Fibroblast of lung (primary cell): ENCODE measurements at regions not wholly inside any gene's neighbourhood (a gene's known extent, or its start where the extent isn't known, plus 50 kb on each side); places are given as distances from the start of the nearest gene placed in this dataset.

Experiments
- CTCF ChIP-seq, 2 donors: IDR thresholded peaks in 1 of 2; conservative IDR thresholded peaks in 1 of 2; 1 replicate in 1 of 2; 2 replicates in 1 of 2; pipeline ENCODE4 v1.5.1; 2011 to 2012; ENCODE audit warnings: low read length in 2 of 2, control low read depth in 1 of 2, inconsistent platforms in 1 of 2, low read depth in 1 of 2, mild to moderate bottlenecking in 1 of 2
- EZH2 ChIP-seq: IDR thresholded peaks from 2 replicates; pipeline ENCODE4 v1.5.1; 2012; ENCODE audit warnings: low read length, control low read depth, mild to moderate bottlenecking; ENCODE audit errors: missing control alignments

GRCh38 chr10:2296179-2296891, 559.0 kb upstream of the ADARB2 start:
- TF ChIP-seq CTCF (conservative IDR thresholded peaks at IDR 0.05 in 1 of 2, IDR thresholded peaks at IDR 0.05 in 1 of 2; ENCODE audit: low read depth in 1 of 2, low read length in 2 of 2) (no peak), EZH2 (no peak)
